Thymus (tissue), 11 donors: ENCODE measurements at regions not wholly inside any gene's neighbourhood (a gene's known extent, or its start where the extent isn't known, plus 50 kb on each side); places are given as distances from the start of the nearest gene placed in this dataset.

Experiments
- DNase-seq, 9 donors: peaks; one replicate each; pipeline ENCODE4 v3.0.0-alpha.2; 2013; ENCODE audit warnings: low spot score in 9 of 9, low read depth in 6 of 9, missing footprints in 1 of 9
- H3K27ac ChIP-seq, 2 donors: one replicate each; pipeline ENCODE4 v1.5.1; 2013; ENCODE audit warnings: control low read depth in 1 of 2, low read depth in 1 of 2, low read length in 1 of 2, mild to moderate bottlenecking in 1 of 2, moderate library complexity in 1 of 2
- H3K27me3 ChIP-seq, 2 donors: one replicate each; pipeline ENCODE4 v1.5.1; 2013; ENCODE audit warnings: low read length in 1 of 2; ENCODE audit not compliant: control insufficient read depth in 2 of 2, insufficient read depth in 1 of 2
- H3K36me3 ChIP-seq, 2 donors: one replicate each; pipeline ENCODE4 v1.5.1; 2013; ENCODE audit warnings: low read length in 1 of 2, mild to moderate bottlenecking in 1 of 2, moderate library complexity in 1 of 2; ENCODE audit not compliant: control insufficient read depth in 2 of 2, insufficient read depth in 2 of 2
- H3K4me1 ChIP-seq, 2 donors: one replicate each; pipeline ENCODE4 v1.5.1; 2013; ENCODE audit warnings: low read length in 2 of 2; ENCODE audit not compliant: control insufficient read depth in 2 of 2, insufficient read depth in 2 of 2
- H3K4me3 ChIP-seq, 2 donors: one replicate each; pipeline ENCODE4 v1.5.1; 2013; ENCODE audit warnings: low read length in 2 of 2, control low read depth in 1 of 2, mild to moderate bottlenecking in 1 of 2
- H3K9me3 ChIP-seq, 2 donors: one replicate each; pipeline ENCODE4 v1.5.1; 2013; ENCODE audit warnings: low read length in 1 of 2, mild to moderate bottlenecking in 1 of 2; ENCODE audit not compliant: control insufficient read depth in 2 of 2, insufficient read depth in 1 of 2
- WGBS: extraction: QIAGEN DNeasy Blood & Tissue Kit; methylation state at CpG from one replicate; pipeline ENCODE4 v1.1.7; 2013; 5-methylcytosine and 5-hydroxymethylcytosine counted together
- donor health status: healthy.

DNA sequence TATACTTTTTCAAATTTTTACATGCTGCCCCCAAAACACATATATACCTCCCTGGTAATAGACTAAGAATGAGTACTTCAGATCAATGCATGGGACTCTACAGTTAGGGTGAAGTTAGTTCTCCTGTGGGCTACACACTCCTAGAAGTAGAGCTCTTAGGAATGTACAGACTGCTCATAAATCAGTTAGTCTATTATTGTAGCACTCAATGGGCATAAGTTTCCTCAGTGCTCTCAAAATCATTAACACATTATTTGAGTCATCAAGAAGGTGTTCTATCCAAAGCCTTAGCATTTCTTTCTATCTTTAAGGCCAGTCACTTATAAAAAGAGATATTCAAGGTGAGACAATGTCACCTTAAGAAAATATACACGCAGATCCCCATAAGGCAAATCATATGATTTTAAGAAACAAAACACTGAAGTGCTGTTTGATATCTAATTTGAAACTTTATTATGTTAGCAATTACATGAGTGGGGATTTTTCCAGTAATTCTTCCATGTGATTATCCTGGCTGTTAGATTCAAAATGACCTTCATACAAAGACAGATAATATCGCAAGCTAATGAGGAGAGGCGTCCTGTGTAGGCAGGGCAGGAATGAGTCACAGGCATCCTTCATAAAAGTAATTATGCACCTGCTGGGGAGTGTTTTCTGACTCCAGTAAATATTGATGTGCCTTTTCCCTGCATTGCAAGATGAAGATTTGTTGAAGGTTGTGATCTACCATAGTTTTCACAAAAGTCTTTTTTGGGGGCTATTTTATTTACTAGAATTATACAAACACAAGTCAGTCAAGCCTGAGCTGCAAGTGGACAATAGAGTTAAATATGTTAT, 167.2 kb upstream of the ATP1B1 start:
- H3K9me3 ChIP-seq = peaks cover 0 to 1% of the 10 kb centered on the region in 2 donors
- no peak overlapping the region for H3K4me3 ChIP-seq
- no peak overlapping the region for H3K27ac ChIP-seq
- H3K27me3 ChIP-seq = no peaks in the 10 kb centered on the region
- no peaks in the 10 kb centered on the region for H3K4me1 ChIP-seq
- no peaks in the 10 kb centered on the region for H3K36me3 ChIP-seq
- no peak for DNase-seq
- 77% methylated on average over 3 of the region's 3 CpGs for WGBS

DNA sequence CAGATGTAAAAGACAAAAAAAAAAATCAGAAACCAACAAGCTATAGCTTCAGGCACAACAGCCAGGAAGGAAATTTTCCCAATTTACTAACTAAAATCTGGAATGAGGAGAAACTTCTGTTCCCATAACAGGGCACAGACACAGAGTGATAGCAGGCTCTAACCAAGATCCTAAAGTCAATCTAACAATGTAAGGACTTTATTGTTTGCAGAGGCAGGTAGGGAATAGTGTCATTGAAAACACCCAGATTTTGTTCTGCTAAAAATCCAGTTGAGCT, 166.6 kb upstream of the ATP1B1 start:
- no peak overlapping the region for H3K4me3 ChIP-seq
- no peaks in the 10 kb centered on the region for H3K27me3 ChIP-seq
- no peaks in the 10 kb centered on the region for H3K36me3 ChIP-seq
- no peaks in the 10 kb centered on the region for H3K4me1 ChIP-seq
- no peak for DNase-seq
- H3K9me3 ChIP-seq = peaks cover 0 to 1% of the 10 kb centered on the region in 2 donors
- H3K27ac ChIP-seq = no peak overlapping the region

DNA sequence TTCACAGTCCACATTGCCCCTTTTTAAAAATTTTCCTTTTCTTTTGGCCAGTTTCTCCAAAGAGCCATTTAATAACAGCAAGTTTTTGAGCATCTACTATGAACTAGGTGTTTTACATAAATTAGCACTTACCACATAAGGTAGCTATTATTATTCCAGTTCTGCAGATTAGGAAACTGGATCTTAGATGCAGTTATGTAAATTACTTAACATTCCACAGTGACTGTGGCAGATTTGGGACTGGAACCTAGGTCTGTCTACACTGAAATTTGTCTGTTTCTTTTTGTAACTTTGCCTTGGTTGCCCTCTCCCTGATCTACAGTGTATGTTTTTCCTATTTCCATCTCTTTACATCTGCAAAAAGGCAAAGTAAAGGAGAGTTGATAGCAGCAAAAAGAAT, 164.8 kb upstream of the ATP1B1 start:
- Histone ChIP-seq H3K27ac (no peak overlapping the region), H3K36me3 (no peaks in the 10 kb centered on the region), H3K4me1 (no peaks in the 10 kb centered on the region), H3K4me3 (no peak overlapping the region), H3K27me3 (no peaks in the 10 kb centered on the region), H3K9me3 (peaks cover 0 to 1% of the 10 kb centered on the region in 2 donors)
- DNase-seq = no peak

DNA sequence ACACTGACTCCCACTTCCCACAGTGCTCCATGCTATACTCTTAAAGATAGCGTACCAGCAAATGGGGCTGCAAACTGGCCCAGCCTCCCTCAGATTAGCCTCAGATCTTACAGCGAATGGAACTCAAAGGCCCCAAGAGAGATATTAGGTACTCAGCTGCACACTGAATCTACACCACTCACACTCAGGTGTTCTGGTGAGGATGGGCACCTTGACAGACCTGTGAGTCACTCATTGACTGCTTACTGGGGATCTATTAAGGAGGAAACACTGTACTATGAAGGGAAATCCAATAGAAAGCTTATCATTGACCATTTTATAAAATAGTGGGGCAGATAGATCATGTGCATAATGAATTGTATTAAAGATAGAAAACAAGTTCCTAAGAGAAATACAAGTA, 164.3 kb upstream of the ATP1B1 start:
- Histone ChIP-seq H3K27me3 (no peaks in the 10 kb centered on the region), H3K9me3 (peaks cover 0 to 1% of the 10 kb centered on the region in 2 donors), H3K4me1 (no peaks in the 10 kb centered on the region), H3K4me3 (no peak overlapping the region), H3K36me3 (no peaks in the 10 kb centered on the region), H3K27ac (no peak overlapping the region)
- DNase-seq = no peak
- 96% methylated on average over 2 of the region's 2 CpGs for WGBS

DNA sequence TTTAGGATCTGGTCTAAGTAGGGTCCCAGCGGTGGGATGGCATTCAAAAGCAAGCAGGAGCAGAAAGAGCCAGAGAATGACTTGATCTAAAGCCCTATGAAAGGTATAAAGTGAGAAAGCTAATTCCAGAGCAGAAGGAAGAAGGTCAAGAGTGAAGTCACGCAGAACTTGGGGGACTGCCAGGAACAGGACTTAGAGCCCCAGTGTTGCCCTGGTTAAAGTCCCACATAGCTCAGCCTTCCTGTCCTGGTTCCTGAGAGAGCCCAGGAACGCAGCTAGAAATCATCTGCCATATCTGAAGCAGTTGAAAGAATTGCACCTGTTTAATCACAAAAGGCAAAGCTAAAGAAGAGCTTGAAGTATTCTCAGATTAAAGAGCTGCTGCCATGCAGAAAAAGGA, 160.6 kb upstream of the ATP1B1 start:
- no peaks in the 10 kb centered on the region for H3K9me3 ChIP-seq
- no peaks in the 10 kb centered on the region for H3K4me1 ChIP-seq
- H3K27me3 ChIP-seq = no peaks in the 10 kb centered on the region
- no peak for DNase-seq
- H3K36me3 ChIP-seq = no peaks in the 10 kb centered on the region
- H3K27ac ChIP-seq = no peak overlapping the region
- H3K4me3 ChIP-seq = no peak overlapping the region
- 79% methylated on average over 3 of the region's 3 CpGs for WGBS

DNA sequence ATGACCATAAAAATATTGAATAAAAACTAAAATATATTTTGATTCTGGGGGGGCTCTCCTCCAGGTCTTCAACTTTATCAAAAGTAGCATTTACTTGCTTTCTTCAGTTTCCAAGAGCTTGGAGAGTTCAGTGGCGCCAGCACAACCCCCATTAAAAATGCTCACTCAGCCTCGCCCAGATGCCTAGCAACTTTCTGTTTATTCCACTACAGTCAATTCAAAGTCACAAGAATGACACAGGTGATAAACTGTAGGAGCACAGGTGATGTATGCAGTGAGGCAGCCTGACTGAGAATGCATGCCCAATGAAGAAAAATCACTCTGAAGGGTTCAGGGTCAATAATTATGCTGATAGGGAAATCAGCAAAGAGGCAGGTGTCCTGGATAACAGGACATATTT, 159.4 kb upstream of the ATP1B1 start:
- H3K9me3 ChIP-seq = no peaks in the 10 kb centered on the region
- H3K27me3 ChIP-seq = no peaks in the 10 kb centered on the region
- H3K36me3 ChIP-seq = no peaks in the 10 kb centered on the region
- H3K4me3 ChIP-seq = no peak overlapping the region
- H3K4me1 ChIP-seq = no peaks in the 10 kb centered on the region
- no peak for DNase-seq
- no peak overlapping the region for H3K27ac ChIP-seq
- WGBS = over 99% methylated on average over 2 of the region's 2 CpGs

DNA sequence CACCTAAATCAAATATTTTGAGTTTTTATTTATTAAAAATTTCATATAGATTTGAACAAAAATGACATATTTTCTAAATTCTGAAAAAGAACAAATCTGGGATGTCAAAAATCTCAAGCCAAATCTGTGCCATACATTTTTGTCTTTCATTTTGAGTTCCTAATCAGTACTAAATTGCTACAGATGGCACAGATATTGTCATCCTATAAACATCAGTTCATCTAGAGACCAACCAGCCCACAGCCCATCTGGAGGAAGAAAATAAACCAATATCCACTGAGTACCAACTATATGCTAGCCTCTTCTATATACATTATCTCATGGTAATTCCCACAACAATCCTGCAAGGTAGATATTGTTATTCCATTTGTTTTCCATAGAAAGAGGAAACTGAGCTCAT, 156.8 kb upstream of the ATP1B1 start:
- Histone ChIP-seq H3K27ac (no peak overlapping the region), H3K4me3 (no peak overlapping the region), H3K4me1 (no peaks in the 10 kb centered on the region), H3K9me3 (no peaks in the 10 kb centered on the region), H3K36me3 (no peaks in the 10 kb centered on the region), H3K27me3 (no peaks in the 10 kb centered on the region)
- no peak for DNase-seq

DNA sequence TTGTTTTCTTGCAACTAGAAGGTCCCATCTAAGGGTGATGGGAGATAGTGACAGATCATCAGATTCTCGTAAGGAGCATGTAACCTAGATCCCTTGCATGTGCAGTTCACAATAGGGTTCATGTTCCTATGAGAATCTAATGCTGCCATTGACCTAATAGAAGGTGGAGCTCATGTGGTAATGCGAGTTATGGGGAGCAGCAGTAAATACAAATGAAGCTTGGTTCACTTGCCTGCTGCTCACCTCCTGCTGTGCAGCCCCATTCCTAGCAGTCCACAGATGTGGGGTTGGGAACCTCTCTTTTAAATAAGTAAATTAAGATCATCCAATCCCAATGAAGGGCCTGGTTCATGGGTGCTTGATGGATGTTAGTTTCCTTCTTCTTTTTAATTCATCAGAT, 148.7 kb upstream of the ATP1B1 start:
- Histone ChIP-seq H3K4me3 (no peak overlapping the region), H3K27me3 (no peaks in the 10 kb centered on the region), H3K9me3 (no peaks in the 10 kb centered on the region), H3K4me1 (no peaks in the 10 kb centered on the region), H3K27ac (no peak overlapping the region), H3K36me3 (no peaks in the 10 kb centered on the region)
- 90% methylated on average over 2 of the region's 2 CpGs for WGBS
- DNase-seq = no peak

DNA sequence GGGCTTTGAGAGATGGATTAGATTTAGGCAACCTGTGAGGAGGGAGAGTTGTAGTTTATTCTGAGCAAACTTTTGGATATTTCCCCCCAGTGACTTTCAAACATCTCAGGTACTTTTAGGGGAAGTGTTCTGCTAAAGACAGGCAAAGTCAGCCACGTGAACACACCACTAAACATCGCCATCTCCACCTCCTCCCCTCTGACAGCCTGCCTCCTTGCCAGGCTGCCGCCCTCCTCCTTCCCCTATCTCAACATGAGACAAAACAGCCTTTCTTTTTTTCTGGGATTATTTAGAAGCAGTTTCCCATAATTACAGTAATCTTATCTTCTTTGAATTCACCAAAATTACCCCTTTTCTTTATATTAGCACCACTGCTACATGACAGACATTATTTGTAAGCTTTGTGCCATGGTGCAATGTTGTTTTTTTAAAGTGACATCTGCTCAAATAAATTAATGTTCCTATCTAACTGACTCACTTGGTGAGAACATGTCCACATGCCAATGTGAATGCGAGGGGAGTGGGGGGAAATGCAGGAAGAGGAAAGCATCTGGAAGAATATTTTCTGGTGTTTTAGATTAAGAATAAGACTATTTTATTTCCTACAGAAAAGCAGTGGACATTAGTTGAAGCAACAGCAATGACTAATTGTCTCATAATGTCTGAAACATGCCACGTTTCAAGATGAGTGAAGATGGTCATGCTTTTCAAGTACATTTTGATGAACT, 147.8 kb upstream of the ATP1B1 start:
- Histone ChIP-seq H3K9me3 (no peaks in the 10 kb centered on the region), H3K4me1 (no peaks in the 10 kb centered on the region), H3K36me3 (no peaks in the 10 kb centered on the region), H3K27me3 (no peaks in the 10 kb centered on the region), H3K27ac (no peak overlapping the region), H3K4me3 (no peak overlapping the region)
- no peak for DNase-seq
- WGBS = 72% methylated on average over 5 of the region's 5 CpGs
